SKM-1 (cell line): ENCODE measurements at regions not wholly inside any gene's neighbourhood (a gene's known extent, or its start where the extent isn't known, plus 50 kb on each side); places are given as distances from the start of the nearest gene placed in this dataset.

Source experiments
- DNase-seq: peaks from one replicate; lab custom pipeline; 2025; ENCODE audit not compliant: unreplicated experiment; lab: John Stamatoyannopoulos, UW

DNA sequence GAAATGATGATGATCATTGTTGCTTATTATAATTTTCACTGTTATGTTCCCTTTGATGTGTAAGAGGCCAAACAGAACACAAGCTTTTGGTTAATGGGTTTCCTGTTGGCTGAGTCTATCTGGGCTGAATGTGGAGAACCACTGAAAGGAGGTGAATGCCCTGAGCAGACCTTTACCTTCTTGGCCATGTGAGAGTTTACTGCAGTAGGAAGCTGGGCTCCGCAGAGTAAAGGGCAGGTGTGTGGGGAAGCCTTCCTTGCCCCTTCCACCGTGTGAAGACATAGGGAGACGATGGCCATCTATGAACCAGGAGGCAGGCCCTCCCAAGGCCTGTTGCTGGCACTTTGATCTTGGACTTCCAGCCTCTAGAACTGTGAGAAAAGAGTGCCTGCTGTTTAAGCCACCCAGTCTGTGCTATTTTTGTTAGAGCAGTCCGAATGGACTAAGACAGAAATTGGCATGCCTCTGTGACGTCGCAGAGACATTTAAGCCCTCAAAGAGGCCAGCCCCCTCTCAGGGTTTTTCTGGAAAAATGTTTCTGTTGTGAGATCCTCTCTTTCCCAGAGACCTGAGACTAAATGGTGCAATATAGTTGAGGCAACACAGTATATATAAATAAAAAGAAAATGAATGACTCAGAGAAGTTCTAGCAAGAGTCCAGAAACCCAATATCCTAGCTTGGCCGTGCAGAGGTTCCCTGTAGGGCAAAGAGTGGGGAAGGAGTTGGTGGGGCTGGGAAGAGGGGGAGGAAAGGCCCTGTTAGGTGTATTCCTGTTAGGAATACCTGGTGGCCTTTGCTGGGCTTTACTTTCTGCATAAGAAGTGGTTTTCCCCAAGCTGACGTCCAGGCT lies 121.9 kb upstream of the LGALSL start:
- no peak for DNase-seq

- DNase-seq = no peak
These were observed 117.8 kb upstream of the LGALSL start for GRCh38 chr2:64336171-64336570.

DNA sequence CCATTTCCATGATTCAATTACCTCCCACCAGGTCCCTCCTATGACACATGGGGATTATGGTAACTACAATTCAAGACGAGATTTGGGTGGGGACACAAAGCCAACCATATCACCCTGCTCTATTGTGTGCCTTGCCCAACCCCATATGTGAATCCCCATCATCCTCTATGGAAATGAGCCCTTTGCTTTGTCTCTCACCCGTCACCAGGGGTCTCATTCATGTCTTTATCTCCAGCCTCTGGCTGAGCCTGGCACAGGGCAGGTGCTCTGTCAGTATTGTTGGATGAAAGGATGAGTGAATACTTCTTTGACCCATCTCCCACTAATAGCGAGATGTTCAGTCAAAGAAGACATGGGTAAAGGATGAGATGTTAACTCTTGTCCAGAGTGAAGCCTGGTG lies 116.6 kb upstream of the LGALSL start:
- DNase-seq = no peak

GRCh38 chr2:64338108-64338507 lies 115.9 kb upstream of the LGALSL start:
- DNase-seq = no peak

DNA sequence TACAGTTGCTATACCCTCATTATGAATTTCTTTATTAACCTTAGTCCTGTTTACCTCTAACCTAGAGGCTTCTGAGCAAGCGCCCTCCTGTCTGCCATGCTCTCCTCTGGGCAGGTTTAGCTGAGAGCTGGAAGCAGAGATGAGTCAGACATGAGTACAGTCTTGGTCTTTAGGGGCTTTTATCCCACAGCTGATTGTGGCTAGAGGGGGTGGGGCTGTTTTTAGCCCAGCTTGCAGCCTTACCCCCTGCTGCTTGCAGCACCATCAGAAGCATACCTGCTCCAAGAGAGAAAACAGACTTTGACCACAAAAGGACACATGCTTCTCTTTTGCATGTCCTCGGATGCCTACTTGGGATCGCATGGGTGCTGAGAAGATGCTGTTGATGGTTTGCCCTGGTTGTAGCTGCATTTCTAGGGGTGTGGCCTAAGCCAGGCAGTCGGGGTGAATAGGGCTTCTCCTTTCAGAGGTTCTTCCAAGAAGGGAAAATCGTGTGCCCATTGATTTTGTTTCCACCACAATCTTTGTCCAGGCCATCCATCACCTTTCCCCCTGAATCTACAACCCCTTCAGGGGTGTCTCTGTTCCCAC lies 115.0 kb upstream of the LGALSL start:
- DNase-seq = no peak

GRCh38 chr2:64341461-64341860 lies 112.5 kb upstream of the LGALSL start:
- no peak for DNase-seq

DNA sequence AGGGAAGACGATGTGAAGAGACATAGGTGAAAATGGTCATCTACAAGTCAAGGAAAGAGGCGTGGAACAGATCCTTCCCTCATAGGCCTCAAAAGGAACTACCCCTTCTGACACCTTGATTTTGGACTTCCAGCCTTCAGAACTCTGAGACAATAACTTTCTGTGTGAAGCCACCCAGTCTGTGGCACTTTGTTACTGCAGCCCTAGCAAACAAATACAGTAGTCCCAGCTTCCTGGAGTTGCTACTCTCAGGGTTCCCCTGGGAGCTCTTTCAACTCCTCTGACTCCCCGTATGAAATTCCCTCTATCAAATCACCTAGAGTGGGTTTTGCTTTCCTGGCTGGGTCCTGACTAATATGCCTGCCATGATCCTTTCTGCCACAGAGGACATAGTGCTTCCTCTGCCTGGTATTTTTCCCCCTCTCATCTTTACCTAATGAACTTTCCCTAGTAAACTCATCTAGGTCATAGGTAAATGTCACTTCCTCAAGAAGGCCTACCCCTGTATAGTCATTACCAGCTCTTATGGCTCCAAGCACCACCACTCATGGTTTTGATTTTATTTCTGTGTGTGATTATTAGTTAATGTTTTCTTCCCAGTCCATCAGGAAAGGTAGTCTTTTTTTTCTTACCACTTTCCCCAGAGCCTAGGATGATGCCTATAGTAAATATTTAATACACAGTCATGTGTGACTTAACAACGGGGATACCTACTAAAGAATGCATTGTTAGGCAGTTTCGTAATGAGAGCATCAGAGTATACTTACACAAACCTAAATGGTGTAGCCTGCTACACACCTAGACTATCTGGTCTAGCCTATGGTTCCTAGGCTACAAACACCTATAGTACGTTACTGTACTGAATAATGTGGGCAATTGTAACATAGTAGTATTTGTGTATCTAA lies 111.5 kb upstream of the LGALSL start:
- no peak for DNase-seq

DNA sequence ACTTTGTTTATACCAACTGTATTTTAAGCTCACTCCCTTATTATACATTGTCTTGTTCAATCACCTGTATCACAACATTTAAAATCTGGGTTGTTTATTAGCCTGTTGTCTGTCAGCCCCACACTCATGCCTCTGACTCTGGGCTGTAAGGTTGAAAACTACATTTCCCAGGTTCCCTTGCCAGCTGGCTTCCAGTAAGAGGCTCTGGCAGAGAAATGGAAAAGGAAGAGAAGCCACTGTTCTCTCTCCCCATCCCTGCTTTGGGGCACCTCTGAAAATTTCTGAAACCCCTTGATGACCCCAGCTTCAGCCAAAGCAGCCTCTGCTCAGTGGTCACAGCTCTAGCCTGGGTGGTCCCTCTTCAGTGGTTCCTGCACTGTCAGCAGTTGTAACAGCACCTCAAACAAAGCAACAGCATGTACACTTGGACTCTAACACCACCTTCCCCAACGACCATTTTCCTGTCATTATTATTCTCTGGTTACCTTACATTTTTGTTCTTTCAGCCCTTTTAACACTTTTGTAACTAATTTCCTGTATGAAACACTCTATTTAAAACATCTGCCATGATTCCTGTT lies 108.9 kb upstream of the LGALSL start:
- no peak for DNase-seq

DNA sequence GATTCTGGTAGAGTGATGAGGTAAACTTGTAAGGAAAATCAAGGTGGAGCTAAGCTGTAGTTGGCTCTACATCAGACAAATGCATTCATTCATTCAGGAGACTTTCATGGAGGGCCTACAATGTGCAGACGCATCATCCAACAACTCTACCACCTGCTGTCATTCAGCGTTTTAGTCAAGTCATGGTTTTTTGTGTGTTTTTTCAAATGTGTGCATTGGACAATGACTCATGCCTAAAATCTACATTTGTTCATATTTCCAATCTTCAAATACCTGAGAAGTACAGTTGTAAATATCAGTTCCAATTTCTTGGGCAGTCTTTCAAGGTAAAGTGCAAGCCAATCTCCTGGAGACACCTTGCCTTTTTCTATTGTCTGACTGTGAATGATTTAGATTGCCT lies 108.0 kb upstream of the LGALSL start:
- no peak for DNase-seq

DNA sequence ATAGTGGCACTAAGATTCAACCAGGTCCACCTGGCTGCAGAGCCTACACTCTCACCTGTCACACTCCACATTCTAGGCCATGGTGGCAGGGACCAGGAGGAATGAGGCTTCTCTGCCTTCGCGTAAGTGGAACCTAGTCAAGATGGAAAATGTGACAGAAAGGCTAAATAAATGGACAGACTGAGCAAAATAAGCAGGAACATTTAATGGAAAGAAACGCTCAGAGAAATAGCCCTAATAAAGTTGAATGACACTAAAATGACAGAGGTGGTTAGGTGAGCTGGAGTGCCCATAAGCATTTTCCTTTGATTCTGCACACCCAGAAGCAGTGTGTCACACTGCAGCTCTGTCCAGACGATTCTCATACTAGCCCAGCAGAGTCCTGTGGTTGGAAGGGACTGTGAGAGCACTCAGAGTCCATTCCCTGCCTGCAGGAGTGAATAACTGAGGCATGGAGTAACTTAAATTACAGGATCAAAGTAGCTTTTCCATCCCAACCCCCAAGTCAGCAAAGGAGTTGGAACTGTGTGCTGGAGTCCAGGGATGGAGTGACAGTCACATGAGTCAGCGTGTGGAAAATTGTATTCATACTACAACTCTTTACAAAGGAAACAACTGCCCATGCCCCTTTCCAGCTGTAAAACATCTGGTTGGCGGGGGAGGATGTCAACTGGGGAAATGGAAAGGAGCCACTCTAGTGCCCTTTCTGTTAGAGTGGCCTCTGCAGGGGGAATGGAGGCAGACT lies 105.4 kb upstream of the LGALSL start:
- no peak for DNase-seq

DNA sequence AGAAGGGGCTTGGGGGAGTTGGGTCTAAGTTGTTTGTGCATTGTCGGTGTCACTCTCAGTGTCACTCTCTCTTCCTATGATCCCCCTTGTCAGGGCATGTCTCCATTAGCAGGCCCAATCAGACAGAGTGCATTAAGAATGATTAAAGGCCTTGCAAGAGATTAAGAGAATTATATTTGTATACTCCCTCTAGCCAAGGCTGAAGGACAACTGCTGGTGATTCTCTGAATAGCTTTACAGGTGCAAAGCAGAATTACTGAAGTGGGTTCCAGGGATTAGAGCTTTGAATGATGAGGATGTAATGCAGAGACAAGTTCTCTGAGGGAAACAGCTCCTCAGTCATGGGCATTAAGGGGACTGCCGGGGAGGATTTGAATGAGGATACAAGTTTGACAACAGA lies 104.8 kb upstream of the LGALSL start:
- no peak for DNase-seq

DNA sequence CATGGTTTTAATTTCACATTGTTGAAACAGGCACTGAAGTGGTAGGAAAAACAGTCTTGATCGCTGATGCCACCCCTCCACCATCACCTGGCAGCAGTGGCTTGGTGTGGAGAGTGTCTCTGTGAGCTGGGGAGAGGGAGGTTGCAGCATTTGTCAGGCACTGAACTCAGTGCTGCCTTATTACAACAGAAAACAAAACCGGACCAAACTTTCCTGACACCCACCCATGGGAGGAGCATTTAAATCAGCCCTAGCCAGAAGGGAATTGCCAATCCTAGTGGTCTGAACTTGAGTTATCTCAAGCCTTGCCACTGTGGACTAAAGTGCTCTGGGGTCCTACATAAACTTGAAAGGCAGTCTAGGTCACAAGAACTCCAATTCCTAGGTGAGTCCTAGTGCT lies 103.0 kb upstream of the LGALSL start:
- DNase-seq = no peak

DNA sequence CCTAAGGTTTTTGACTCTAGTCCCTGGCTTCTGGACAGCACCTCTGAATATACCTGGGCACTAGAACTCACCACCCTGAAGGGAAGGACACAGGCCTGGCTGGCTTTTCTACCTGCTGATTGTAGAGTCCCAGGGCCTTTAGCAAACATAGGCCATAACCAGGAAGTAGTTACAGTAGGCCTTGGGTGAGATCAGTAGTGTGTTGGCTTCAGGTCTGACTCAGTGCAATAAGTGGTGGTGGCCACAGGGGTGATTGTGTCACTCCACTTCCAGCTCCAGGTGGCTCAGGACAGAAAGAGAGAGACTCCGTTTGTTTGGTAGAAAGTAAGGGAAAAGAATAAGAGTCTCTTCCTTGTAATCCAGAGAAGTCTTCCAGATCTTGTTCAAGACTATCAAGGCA lies 101.7 kb upstream of the LGALSL start:
- no peak for DNase-seq

DNA sequence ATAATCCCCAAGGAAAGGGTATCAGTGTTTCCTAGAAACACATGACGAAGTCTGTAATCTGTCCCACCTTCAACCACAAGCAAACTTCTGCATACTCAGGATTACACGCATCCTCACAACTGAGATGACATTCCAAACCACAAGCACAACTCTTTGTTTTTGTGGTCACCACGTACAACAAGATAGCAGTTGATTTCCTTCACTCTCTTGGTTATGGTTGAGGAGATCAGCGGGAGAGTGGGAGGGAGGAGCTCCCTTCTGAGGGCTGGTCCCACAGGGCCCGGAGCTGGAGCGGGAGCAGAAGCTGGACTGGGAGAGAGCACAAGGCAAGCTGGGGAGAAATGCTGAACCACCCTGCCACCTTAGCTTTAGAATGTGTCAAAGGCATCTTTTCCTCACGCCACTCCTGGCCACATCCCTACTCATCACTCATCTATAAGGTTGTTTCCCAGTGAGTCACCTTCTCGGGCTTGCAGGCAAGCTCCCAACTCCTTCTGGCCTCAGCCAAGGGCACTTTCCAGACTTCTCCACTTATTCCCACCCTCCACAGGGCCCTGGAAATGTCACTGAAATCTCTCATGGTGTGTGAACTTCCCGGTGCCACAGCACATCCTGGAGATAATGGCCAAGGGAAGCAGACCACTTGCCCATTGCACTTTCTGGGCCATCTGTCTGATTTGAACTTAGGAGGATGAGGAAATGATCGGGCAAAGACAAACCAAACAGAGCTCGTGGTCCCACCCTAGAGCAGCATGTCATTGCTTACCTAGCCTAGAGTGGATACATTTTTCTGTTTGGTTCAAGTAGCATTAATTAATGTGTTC lies 98.9 kb upstream of the LGALSL start:
- no peak for DNase-seq

DNA sequence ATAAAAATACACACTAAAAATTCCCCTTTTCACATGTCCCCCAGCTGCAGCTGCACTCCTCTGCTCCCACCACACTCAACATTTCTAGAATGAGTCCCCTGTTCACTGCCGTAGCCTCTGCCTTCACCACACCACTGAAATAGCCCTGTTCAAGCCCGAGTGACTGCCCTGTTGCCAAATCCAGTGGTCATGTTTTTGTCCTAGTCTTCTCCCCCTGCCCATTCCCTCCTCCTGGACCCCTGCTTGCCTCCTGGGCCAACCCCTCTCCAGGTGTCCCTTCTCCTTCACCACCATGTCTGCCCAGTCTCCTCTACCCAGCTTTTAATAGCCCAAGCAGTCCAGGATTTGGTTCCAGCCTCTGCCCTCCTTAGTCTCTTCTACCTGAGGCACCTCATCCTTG lies 97.1 kb upstream of the LGALSL start:
- DNase-seq = no peak

DNA sequence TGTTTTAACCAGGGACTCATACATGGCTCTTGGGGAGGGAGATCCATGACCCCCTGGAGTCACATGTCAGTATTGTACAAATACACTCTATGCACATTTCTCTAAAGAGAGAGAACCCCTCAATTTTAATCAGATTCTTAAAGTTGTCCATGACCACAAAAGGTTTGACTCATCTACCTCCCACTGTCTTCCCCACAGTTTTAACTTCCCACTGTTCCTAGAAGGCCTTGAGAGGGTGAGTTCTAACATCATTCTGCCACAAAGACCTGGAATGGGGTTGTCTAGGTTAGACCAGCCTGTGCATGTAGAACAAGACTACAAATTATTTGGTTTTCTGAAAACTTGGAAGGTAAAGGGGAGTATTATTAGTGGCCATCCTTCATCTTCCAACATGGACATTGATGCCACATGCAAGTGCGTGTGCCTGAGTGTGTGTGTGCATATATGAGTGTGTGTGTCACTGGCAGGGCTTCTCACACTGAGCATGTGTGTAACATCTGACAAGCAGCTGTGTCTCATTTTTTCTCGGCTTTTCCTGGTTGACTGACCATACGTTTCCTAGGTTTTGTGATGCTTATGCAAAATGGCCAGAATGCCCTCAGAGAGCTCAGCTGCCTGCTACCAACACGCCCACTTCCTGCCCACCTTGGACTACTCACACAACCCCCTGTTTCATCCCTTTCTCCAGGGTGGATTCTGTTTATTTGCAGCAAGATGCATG lies 94.6 kb upstream of the LGALSL start:
- DNase-seq = no peak

- no peak for DNase-seq
These were observed 93.9 kb upstream of the LGALSL start for GRCh38 chr2:64359892-64360657.

DNA sequence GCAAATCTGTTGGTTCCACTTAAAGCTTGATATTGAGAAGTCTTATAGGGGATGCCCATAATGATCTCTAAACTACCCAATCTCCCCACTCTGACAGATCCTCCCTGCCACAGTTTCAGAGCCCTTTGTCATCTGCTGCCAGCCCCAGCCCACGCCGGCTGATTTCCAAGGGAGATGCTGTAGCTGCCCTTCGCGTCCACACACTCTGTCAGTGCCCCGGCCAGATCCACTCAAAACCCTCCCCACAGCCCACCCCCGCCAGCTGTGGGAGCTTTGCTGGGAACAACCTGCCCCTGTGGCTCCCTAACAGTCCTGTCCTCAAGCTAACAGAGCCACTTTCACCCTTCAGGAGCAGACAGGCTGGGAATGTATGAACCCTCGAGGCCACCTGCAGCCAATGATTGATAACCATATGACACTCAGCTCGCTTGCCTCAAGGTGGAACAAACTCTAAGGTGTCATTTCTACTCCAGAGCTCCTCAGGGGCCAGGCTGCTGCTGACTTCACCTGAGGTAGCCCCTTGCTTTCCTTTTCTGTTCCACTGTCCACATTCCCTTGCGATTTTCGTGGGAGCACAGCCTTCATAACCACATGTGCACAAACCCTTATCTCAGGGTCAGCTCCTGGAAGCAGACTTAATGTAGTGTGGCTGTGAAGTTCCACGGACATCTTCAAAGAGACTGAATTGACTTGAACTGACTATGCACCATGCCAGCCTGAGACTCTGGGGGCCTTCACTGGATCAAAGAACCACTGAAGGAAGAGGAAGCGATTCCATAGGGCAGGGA lies 92.6 kb upstream of the LGALSL start:
- DNase-seq = no peak
